Upper lobe of left lung (tissue), 6 donors: ENCODE measurements at regions not wholly inside any gene's neighbourhood (a gene's known extent, or its start where the extent isn't known, plus 50 kb on each side); places are given as distances from the start of the nearest gene placed in this dataset.
"Not testable (repeated sequence)": the region's sequence is repeated elsewhere in the genome, so short reads cannot be mapped to it uniquely, and the experiment has no call there.

Source experiments
- ATAC-seq, 2 donors: fragments of 200-7000 bp; cut with Tn5 transposase; one replicate each; pipeline ENCODE4 v1.9.1; 2022; ENCODE audit warnings: mild to moderate bottlenecking in 2 of 2, moderate library complexity in 2 of 2; ENCODE audit not compliant: low FRiP score in 2 of 2
- DNase-seq, 2 donors: peaks; one replicate each; pipeline ENCODE4 v3.0.0-alpha.2; 2019 to 2020
- H3K27ac ChIP-seq, 4 donors: fragments of 200-600 bp; sonication (generic); one replicate each; pipeline ENCODE4 v1.5.1; 2016 to 2019
- H3K27me3 ChIP-seq, 4 donors: fragments of 200-600 bp; sonication (generic); one replicate each; pipeline ENCODE4 v1.5.1; 2017 to 2019
- H3K36me3 ChIP-seq, 4 donors: fragments of 200-600 bp; sonication (generic); one replicate each; pipeline ENCODE4 v1.5.1; 2016 to 2019
- H3K4me1 ChIP-seq, 4 donors: fragments of 200-600 bp; sonication (generic); one replicate each; pipeline ENCODE4 v1.5.1; 2018 to 2019
- H3K4me3 ChIP-seq, 4 donors: fragments of 200-600 bp; sonication (generic); one replicate each; pipeline ENCODE4 v1.5.1; 2017 to 2019; ENCODE audit warnings: mild to moderate bottlenecking in 2 of 4, moderate library complexity in 1 of 4
- H3K9me3 ChIP-seq, 4 donors: fragments of 200-600 bp; sonication (generic); one replicate each; pipeline ENCODE4 v1.5.1; 2018 to 2019
- CTCF ChIP-seq, 6 experiments: fragments of 450-650 bp in 4 of 6; fragments of 200-600 bp in 2 of 6; sonication (generic) in 2 of 6; IDR thresholded peaks; one replicate each; pipeline ENCODE4 v1.5.1; 2016 to 2019; ENCODE audit warnings: antibody characterized with exemption in 6 of 6
- EP300 ChIP-seq, 4 donors: sonication (generic); formaldehyde crosslinking; IDR thresholded peaks; one replicate each; pipeline ENCODE4 v1.5.1; 2017; ENCODE audit warnings: antibody characterized with exemption in 4 of 4, control low read depth in 2 of 4
- POLR2A ChIP-seq, 4 donors: fragments of 450-650 bp; IDR thresholded peaks; one replicate each; pipeline ENCODE4 v1.5.1; 2016 to 2017; ENCODE audit warnings: antibody characterized with exemption in 4 of 4, mild to moderate bottlenecking in 2 of 4
- POLR2AphosphoS5 ChIP-seq, 2 donors: sonication (generic); formaldehyde crosslinking; IDR thresholded peaks; one replicate each; pipeline ENCODE4 v1.5.1; 2017; ENCODE audit warnings: antibody characterized with exemption in 2 of 2
- WGBS, 2 donors: methylation state at CpG; one replicate each; pipeline ENCODE4 v1.1.5; 2017 to 2018; 5-methylcytosine and 5-hydroxymethylcytosine counted together
- donor health status: DM: no; HTN: no; CAD: no; lungs with moderate emphysema.
- donor health status: DM: no; HTN: yes; CAD: no; lungs with severe emphysema.

GRCh38 chr7:65804887-65805286 lies 68.0 kb upstream of the VKORC1L1 start:
- no peak overlapping the region for H3K4me3 ChIP-seq
- DNase-seq (no peak), ATAC-seq (no peak)
- WGBS, 2 donors: 85 to 88% methylated on average over 4 of the region's 4 CpGs
- TF ChIP-seq CTCF (IDR thresholded peaks at IDR 0.05) (no peak), EP300 (IDR thresholded peaks at IDR 0.05) (no peak), POLR2A (IDR thresholded peaks at IDR 0.05) (no peak), POLR2AphosphoS5 (IDR thresholded peaks at IDR 0.05) (no peak)
- no peak overlapping the region for H3K27ac ChIP-seq
- no peaks in the 10 kb centered on the region for H3K36me3 ChIP-seq
- H3K4me1 ChIP-seq: no peaks in the 10 kb centered on the region
- no peaks in the 10 kb centered on the region for H3K9me3 ChIP-seq
- H3K27me3 ChIP-seq: no peaks in the 10 kb centered on the region

GRCh38 chr7:65807067-65807466 lies 65.8 kb upstream of the VKORC1L1 start:
- DNase-seq, H3K9me3 ChIP-seq, ATAC-seq, H3K36me3 ChIP-seq, H3K27me3 ChIP-seq, H3K4me1 ChIP-seq, H3K4me3 ChIP-seq, H3K27ac ChIP-seq: not testable (repeated sequence)
- 73 to 81% methylated on average over 5 of the region's 5 CpGs for WGBS, 2 donors

- no peak for DNase-seq
- ATAC-seq: no peak
- H3K4me1 ChIP-seq: no peaks in the 10 kb centered on the region
- no peaks in the 10 kb centered on the region for H3K9me3 ChIP-seq
- no peaks in the 10 kb centered on the region for H3K27me3 ChIP-seq
- no peak for TF ChIP-seq EP300 (IDR thresholded peaks at IDR 0.05)
- TF ChIP-seq POLR2A (IDR thresholded peaks at IDR 0.05): no peak
- TF ChIP-seq CTCF (IDR thresholded peaks at IDR 0.05): no peak
- TF ChIP-seq POLR2AphosphoS5 (IDR thresholded peaks at IDR 0.05): no peak
- H3K27ac ChIP-seq: no peak overlapping the region
- no peaks in the 10 kb centered on the region for H3K36me3 ChIP-seq
- WGBS, 2 donors: 75 to 90% methylated on average over 6 of the region's 6 CpGs
- H3K4me3 ChIP-seq: no peak overlapping the region
These were observed 63.5 kb upstream of the VKORC1L1 start for GRCh38 chr7:65809259-65809981.

- ATAC-seq (no peak), DNase-seq (no peak)
- TF ChIP-seq POLR2A (IDR thresholded peaks at IDR 0.05) (no peak), CTCF (IDR thresholded peaks at IDR 0.05) (no peak), POLR2AphosphoS5 (IDR thresholded peaks at IDR 0.05) (no peak), EP300 (IDR thresholded peaks at IDR 0.05) (no peak)
- H3K9me3 ChIP-seq: no peaks in the 10 kb centered on the region
- H3K4me3 ChIP-seq: no peak overlapping the region
- no peaks in the 10 kb centered on the region for H3K36me3 ChIP-seq
- no peaks in the 10 kb centered on the region for H3K4me1 ChIP-seq
- 86 to 94% methylated on average over 3 of the region's 3 CpGs for WGBS, 2 donors
- no peaks in the 10 kb centered on the region for H3K27me3 ChIP-seq
- no peak overlapping the region for H3K27ac ChIP-seq
These were observed 62.9 kb upstream of the VKORC1L1 start for GRCh38 chr7:65809982-65810288.

- ATAC-seq: no peak
- 87 to 97% methylated on average over 5 of the region's 5 CpGs for WGBS, 2 donors
- no peak overlapping the region for H3K27ac ChIP-seq
These were observed 60.6 kb upstream of the VKORC1L1 start for GRCh38 chr7:65812281-65812680.

GRCh38 chr7:65814556-65815167 lies 58.2 kb upstream of the VKORC1L1 start:
- not testable (repeated sequence) for H3K9me3 ChIP-seq, H3K4me3 ChIP-seq, DNase-seq, H3K36me3 ChIP-seq, ATAC-seq, H3K4me1 ChIP-seq, H3K27me3 ChIP-seq, H3K27ac ChIP-seq
- WGBS, 2 donors: 75 to 87% methylated on average over 3 of the region's 3 CpGs

More at GRCh38 chr7:65812281-65812680, 60.6 kb upstream of the VKORC1L1 start:
- DNase-seq: no peak
- TF ChIP-seq CTCF (IDR thresholded peaks at IDR 0.05) (no peak), POLR2A (IDR thresholded peaks at IDR 0.05) (no peak), POLR2AphosphoS5 (IDR thresholded peaks at IDR 0.05) (no peak), EP300 (IDR thresholded peaks at IDR 0.05) (no peak)
- Histone ChIP-seq H3K27me3 (no peaks in the 10 kb centered on the region), H3K4me1 (no peaks in the 10 kb centered on the region), H3K36me3 (no peaks in the 10 kb centered on the region), H3K9me3 (no peaks in the 10 kb centered on the region), H3K4me3 (no peak overlapping the region)
